NCI-H2029 (cell line): ENCODE measurements at regions not wholly inside any gene's neighbourhood (a gene's known extent, or its start where the extent isn't known, plus 50 kb on each side); places are given as distances from the start of the nearest gene placed in this dataset.
"Not testable (repeated sequence)": the region's sequence is repeated elsewhere in the genome, so short reads cannot be mapped to it uniquely, and the experiment has no call there.

Experiments
- DNase-seq: peaks from one replicate; lab custom pipeline; 2025; lab: John Stamatoyannopoulos, UW

DNA sequence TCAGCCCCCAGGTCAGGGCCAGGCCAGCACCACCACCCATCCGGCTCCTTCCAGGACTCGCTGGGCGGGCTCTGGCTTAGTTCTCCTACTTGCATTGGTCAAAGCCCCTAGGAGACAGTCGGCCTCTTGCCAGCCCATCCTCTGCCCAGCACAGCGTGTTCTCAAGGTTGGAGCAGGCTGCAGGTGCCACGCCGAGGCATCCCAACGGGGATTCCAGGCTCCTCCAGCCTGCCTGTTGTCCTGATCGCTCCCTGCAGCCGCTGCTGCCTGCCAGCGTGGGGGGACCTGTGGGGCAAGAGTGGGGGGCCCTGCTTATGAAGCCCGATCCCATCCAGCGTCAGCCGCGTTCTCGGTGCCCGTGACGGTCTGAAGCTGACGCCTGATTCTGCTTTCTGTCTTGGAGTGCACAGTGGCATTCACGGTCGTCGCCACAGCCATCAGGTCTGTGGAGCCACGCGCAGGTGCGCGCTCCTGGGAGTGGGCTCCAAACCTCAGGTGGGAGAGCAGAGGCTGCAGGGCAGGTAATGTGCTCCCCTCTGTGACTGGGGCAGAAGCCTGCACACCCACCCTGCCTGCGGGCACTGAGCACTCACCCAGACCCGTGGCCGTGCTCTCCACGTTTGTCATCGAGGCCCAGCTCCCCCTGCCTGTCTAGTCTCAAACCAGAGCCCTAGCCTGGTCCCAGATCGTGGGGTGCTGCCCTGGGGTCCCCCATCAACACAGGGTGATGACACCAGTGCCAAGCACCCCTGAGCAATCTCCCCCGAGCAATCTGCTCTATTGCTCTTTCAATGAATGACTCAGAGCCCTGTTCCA is 991.6 kb downstream of the BRD1 start:
- DNase-seq, result no peak

DNA sequence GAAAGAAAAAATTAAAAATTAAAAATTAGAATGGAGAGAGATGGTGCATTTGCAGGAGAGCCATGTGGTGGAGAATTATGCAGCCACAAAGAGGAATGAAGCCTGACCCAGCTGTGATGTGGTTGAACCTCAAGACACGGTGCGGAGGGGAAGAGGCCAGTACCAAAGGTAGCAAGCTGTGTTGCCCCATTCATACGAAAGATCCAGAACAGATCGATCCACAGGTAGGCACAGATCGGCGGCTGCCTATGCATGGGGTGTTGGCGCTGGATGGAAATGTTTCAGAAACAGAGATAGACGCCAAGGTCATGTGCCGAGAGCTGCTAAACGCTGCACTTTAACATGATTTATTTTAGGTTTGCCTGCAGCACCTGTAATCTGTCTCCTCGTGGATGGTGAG is 992.3 kb downstream of the BRD1 start:
- DNase-seq, result no peak

DNA sequence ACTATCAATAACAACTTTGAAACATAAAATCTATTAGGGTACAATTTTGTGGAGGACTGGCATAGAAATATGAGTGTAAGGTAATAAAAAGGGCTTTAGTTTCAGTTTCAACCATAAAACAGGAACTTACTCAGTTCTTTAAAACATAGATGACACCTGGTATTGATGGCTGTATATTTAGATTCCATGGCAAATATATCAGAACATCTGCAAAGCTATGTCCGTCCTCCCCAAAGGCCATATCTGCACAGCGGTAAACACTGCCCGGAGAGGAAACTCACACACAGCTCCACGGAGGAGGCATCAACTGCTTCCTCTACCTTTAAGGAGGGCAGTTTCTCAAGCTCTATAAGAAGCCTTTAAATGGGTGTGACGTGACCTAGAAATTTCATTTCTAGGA is 993.3 kb downstream of the BRD1 start:
- DNase-seq, result no peak

DNA sequence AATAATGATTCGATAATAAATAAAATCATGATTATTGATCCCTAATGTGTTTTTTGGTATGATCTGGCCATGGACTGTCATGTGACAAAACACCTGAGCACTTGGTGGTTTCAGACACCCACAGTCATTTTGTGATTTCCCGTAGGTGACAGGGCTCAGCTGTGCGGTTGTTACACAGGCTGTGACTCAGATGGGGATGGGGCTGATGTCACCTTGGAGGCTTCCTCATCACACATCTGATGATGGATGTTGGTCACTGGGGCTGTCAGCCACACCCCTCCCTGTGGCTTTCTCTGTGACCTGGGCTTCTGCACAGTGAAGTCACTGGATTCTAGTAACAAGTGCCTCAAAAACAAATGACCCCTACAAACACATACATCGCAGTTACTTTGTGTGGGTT is 995.1 kb downstream of the BRD1 start:
- no peak for DNase-seq

DNA sequence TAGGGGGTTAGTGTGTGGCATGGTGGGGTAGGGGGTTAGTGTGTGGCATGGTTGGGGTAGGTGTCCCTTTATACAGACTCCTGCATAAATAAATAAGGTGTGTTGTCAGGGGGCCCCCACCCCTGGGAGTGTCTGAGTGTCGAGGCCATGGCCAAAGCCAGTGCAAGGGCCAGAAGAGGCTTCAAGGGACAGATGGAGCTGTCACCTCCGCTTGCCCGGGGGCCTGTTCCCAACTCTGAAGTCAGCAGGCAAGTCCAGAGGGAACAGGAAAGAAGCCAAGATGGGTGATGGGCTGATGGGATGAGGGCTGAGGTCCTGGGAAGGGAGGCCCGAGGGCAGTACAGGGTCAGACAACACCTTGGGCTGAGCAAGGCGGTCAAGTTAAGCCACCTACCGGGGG is 997.8 kb downstream of the BRD1 start:
- DNase-seq, result no peak

DNA sequence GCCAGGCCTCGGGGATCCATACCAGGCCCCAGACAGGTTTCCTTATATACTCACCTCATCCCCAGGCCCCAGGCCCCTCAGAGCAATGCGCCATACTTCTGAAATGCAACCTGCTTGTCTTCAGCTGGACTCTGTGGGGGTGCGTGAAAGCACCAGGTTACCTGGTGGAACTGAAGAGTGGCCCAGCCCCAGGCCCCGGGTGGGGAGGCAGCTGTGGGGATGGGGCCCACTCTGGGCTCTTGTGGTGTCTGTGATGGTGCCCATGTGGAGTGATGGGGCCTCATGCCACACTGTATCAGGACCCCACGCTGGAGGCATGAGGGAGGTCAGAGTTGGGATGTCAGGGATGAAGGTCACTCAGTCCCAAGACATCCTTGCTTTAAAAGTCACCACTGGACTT is 999.0 kb downstream of the BRD1 start:
- no peak for DNase-seq

DNA sequence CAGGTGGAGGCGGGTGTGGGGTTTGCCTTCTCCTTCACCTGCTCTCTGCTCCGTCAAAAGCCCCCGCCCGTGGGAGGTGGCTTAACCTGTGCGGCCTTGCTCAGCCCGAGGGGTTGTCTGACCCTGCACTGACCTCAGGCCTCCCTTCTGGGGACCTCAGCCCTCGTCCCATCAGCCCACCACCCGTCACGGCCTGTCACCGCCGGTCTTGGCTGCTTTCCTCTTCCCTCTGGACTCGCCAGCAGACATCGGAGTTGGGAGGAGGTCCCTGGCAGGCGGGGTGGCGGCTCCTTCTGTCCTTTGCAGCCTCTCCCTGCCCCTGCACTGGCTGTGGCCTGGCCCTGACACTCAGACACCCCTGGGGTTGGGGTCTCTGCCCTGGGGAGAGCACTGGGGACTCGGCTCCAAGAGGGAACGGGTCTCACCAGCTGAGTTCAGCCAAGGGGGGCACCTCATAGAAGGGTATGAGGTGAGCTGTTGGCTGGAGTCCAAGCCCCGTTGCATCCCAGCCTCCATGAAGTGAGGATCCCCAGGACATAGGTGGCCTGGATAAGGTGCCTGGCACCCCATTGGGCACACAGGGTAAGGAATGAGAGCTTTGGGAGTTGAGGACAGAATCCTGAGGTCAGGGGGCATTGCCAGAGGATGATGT is 999.6 kb downstream of the BRD1 start:
- DNase-seq, result peak; percentile 40

DNA sequence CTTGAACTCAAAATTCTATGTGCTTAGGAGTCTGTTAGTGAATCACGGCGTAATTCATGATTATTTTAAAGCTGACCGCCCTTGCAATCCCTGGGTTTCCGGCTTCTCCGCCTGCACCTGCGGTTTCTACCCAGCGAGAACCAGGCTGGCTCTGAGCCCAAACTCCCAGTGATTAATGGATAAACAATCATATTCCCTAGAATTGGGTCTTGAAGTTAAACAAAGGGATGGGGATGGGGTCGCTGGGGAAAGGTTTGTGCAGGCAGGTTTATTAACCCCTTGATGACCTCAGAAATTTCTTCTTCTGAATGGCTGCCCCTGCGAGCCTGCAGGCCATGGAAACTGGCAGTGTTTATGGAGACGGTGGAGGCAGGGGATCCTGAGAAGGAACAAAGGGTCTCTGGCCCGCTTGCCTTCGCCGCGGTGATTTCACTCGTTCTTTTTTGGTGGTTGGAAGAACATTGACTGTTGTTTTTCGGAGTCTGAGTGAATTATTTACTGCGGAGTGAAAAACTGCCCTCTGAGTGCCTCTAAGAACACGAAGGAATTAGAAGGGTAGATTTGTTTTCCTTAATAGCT is 1000.3 kb downstream of the BRD1 start:
- peak; percentile 58 for DNase-seq

DNA sequence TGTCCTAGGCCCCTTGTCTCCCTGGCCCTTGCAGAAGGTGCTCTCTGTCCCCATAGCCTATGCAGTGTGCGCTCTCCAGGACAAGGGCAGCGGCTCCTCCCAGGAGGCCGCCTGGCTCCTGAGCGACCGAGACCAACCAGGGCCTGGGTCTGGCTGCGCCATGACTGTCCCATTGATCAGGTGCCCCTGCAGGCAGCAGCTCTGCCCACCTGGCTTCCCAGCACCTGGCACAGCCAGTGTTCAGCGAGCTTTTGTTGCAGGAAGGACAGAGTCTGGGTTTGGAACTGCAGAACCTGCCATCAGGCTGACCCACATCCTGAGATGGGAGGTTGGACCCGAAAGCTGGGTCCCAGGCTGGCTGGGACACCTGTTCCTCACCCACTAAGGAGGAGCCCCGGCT is 1001.1 kb downstream of the BRD1 start:
- DNase-seq, result no peak

DNA sequence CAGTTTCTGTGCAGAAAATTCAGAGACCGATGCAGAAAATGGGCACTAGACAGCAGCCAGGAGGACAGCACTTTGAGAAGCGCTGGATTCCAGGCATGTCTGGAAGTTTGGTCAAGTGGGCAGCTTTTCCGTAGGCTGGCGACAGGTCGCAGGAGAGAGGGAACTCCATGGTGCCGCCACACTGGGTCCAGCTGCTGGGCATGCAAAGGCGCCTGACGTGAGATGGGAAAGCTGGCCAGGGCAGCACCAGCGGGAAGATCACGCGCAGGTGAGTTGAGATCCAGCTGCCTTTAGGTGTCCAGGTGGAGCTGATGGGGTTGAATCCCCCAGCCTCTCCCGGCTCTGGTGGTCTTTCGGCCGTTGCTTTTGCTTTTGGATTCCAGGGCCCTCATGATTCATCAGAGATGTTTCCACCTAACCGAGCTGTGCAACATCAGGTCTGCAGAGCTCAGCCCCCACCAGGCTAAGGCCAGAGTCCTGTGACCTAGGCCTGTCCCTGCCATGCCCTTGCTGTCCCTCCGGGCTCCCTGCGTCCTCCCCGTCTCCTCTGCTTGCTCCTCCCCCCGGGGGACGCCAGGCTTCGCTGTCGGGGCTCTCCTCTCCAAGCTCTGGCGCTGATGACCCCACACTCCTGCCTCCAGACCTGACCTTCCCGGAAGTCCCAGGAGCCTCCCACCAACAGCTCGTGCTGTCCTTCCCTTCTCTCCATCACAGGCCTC is 1001.7 kb downstream of the BRD1 start:
- no peak for DNase-seq

DNA sequence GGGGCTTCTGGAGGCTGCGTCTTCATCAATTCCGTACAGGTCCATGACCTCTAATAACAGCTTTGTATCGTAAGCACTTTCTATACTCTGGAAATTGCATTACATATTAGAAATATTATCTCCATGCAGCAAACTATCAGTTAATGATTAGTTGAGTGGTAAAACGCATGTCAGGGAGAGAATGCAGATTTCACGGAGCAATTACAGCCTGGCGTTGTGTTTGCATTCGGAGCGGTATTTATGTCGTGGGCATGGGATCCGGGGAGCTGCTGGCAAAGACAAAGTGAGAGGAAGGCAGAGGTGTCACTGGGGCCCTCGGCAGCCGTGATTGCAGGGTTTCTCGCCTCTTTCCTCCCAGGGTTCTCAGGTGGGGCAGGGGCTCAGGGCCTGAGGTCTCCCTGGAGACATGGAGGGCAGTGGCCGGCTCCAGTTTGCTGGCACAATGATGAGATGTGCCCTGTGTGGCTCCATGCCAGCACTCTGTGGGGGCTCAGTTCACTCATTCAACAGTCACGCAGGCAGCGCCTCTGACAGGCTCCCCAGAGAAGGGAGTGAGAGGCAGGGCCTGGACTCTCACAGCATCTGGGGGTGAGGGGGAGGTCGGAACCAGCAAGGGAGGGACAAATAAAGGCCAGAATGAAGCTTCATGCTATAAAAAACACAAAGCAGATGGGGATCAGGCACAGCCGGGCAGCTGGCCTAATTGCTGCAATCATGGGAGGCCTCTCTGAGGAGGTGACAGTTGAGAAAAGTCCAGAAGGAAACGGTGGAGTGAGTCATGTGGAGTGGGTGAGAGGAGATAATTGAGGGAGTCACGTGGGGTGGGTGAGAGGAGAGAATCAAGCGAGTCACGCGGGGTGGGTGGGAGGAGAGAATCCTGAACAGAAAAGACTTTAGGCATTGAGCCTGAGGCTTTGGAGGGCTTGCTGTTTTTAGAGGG is 1002.7 kb downstream of the BRD1 start:
- DNase-seq, result no peak

DNA sequence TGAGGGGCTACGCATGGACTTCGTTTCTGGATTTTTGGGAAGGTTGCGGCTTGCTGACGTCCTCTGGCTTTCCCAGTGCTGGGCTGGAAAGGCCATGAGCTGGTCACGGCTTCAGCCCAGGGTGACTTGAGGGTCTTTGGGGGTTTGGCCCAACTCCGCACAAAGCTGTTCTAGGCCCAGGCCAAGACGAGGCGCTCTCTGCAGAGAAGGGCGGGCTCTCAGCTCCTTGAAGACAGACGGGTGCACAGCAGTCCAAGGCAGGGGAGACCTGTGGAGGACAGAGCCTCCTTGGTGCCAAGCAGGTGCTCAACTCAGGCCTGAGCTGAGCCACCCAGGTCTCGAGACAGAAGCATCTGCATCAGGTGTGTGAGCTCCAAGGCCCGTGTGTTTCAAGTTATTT is 1003.7 kb downstream of the BRD1 start:
- no peak for DNase-seq

DNA sequence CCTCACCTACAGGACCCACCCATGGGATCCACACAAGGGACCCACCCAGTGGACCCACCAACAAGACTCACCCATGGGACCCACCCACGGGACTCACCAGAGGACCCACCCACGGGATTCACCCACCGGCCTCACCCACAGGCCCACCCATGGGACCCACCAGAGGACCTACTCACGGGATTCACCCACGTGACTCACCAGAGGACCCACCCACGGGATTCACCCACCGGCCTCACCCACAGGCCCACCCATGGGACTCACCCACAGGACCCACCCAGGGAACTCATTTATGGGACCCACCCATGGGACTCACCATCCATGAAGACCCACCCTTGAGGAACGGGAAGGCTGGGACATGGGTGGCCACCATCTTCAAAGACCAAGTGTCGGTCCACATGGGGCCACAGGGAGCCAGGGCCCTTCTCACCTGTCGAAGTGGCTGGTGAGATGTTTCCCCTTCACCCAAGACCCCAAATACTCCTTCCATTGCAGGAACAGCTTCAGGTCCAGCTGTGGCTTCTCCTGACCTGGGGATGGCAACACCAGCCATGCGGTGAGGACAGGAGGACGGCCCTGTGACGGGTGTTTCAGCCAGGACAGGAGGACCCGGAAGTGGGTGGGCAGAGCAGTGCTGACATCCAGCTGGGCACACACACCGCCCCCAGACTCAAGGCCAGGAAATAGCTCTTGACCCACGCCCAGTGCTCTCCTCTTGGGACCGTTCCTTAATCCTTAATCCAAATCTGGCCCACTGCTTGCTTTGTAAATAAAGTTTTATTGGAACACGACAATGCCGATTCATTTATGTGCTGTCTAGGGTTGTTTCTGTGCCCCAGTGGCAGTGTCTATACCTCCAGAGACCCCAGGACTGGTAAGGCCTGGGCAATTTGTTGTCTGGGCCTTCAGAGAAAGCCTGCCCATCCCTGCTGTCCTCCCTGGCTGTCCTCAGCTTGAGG is 1005.1 kb downstream of the BRD1 start:
- no peak for DNase-seq

DNA sequence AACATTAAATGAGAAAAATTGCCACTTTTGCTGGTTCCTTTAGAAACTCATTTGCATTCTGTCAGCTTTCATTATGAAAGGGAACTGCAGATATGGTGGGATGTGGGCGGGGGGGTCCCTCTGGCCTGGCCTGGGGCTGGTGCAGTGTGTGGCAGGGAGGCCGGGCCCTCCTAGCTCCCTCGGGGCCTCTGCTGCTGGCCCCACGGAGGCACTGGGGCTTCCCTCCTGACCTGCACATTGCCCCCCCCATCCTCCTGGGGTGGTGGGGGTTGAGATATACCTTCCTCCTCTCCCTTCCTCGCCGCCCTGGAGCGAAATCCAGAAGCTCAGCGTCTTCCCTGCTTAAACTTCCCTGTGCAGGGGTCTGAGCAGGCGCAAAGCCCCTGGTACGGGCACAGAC is 1005.9 kb downstream of the BRD1 start:
- DNase-seq, result no peak

DNA sequence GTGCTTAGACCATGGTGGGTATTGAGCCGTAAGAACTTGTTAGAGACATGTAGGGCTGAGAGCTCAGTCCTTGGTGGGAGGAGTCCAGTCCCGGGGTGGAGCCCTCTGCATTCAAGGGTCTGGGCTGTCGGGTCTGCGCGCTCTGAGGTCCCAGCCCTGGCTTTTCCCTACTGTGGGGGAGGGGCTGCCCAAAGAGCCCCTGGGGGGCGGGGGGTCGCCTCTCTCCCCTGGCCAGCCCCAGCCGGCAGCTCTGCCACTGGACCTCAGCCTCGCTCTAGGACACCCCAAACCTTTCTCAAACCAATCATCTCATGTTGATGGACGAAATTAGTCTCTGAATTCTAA is 1006.4 kb downstream of the BRD1 start:
- no peak for DNase-seq

DNA sequence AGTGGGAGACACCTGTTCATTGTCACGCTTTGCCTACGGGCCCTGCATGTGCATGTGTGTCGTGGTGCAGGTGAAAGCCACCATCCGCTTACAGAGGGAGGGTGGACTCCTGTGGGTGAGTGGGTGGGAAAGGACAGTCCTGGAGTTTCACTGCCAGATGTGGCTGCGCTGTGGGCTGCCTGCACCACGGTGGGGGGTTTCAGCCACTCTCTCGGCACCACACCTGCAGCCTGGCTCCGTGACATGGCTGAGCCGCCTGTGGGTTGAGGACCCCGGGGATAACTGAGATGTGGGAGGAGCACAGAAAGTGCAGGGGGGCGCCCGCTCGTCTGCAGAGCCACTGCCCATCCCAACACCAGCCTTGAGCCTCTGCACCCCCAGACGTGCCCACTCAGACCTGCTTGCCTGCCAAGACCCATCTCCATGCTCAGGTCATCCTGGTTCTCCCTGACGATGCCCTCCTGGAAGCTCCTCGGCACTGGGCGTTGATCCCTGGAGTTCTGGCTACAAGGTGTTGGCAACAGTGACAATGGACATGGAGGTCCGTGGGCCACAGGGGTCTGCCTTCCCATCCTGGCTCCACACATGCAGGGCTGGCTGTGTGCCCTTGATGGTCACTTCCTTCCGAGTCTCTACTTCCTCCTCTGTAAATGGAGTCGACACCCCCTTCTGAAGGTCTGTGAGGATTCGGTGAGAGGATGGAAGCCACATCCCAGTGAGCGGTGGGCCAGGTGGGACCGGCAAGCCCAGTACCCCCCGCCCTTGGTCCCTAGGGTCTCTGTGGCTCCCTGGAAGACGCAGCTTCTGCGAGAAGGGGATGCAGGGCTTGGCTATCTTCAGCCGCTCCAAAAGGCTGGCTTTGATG is 1007.0 kb downstream of the BRD1 start:
- no peak for DNase-seq

DNA sequence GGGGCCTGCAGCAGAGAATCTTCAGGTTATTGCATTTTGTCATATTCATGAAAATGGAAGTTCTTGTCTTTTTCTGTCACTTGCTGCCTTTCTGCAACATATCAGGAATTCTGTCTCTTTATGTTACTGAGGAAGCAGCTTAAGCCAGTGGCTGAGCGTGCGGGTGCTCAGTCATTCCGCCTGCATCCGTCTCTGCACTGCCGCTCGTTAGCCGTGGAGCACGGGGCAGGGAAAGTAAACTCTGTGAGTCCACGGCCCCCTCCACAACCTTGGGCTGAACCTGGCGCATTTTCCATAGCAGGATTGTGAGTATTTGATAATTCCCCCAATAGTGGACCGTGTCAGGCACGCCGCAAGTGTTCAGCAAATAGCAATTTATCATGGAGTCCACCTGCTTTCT is 1007.7 kb downstream of the BRD1 start:
- DNase-seq, result no peak

DNA sequence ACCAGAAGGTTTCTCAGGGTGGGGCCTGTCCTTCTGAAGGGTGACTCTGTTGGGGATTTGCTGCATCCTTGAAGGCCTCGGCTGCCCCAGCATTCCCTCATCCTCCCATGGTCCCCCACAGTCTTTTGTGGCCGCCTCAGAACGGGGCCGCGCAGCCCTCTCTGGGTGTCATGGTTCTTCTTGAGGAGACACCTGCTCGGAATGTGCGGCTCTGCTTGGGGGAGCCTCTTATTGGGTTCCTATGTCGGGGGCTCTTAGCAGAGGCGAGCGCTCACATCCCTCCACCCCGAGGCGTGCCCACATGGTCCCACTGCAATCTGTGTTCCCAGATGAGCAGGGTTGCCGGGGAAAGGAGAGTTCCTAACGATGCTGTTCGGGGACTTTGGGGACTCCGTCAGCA is 1008.4 kb downstream of the BRD1 start:
- DNase-seq, result no peak

DNA sequence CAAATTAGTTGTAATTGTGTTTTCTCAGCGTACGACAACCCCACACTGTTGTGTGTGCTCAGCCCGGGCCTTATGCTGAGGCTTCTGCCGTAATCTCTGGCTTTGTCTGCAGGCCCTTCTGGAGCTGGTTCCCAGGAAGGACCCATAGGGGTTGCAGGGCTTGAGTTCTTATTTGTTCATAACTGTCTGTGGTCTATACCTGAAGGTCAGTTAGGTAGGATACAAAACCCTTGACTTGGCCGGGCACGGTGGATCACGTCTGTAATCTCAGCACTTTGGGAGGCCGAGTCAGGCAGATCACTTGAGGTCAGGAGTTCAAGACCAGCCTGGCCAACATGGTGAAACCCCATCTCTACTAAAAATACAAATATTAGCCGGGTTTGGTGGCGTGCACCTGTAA is 1010.2 kb downstream of the BRD1 start:
- DNase-seq, result not testable (repeated sequence)

DNA sequence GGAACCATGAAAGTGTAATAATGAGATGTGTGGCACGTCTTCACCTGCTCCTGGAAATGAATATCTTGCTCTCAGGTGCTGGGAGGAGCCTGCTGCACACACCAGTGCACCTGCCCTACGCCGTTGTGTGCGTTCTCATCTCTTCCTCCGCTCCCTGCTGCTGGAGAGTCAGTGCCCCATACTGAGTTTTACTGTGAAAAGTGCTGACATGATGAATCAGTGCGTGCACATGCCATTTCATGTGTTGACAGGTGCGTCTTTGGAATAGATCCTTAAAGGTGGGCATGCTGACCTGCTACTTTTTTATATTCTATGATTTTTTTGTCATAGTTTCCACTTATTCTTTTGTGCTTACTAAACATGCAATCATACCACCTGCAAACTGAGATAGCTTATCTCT is 1015.8 kb downstream of the BRD1 start:
- no peak for DNase-seq
